Spleen (tissue), 7 donors: ENCODE measurements at regions not wholly inside any gene's neighbourhood (a gene's known extent, or its start where the extent isn't known, plus 50 kb on each side); places are given as distances from the start of the nearest gene placed in this dataset.

Source experiments
- CTCF ChIP-seq, 11 experiments: fragments of 200-600 bp in 7 of 11; fragments of 450-650 bp in 4 of 11; sonication (generic) in 4 of 11; IDR thresholded peaks in 8 of 11; conservative IDR thresholded peaks in 3 of 11; 1 replicate in 7 of 11; 2 replicates in 4 of 11; pipeline versions ENCODE4 v1.4.0 to v1.8.0; 2016 to 2021; ENCODE audit warnings: antibody characterized with exemption in 11 of 11, inconsistent platforms in 4 of 11, mild to moderate bottlenecking in 1 of 11
- POLR2A ChIP-seq, 3 donors: fragments of 450-650 bp; IDR thresholded peaks; one replicate each; pipeline ENCODE4 v1.5.1; 2017; ENCODE audit warnings: antibody characterized with exemption in 3 of 3, mild to moderate bottlenecking in 1 of 3
- donor health status: DM: no; HTN: no; CAD: no; lungs with moderate emphysema.
- donor health status: DM: no; HTN: no; CAD: no.
- donor health status: DM: no; HTN: no; CAD: no.

- no peak for TF ChIP-seq CTCF (IDR thresholded peaks at IDR 0.05 in 8 of 11, conservative IDR thresholded peaks at IDR 0.05 in 3 of 11)
- TF ChIP-seq POLR2A (IDR thresholded peaks at IDR 0.05) = no peak
These were observed 499.5 kb upstream of the KLF4 start for GRCh38 chr9:107989099-107989498.
